GM18870 (cell line): ENCODE measurements at regions not wholly inside any gene's neighbourhood (a gene's known extent, or its start where the extent isn't known, plus 50 kb on each side); places are given as distances from the start of the nearest gene placed in this dataset.

Experiments
- ATAC-seq: cut with Tn5 transposase; IDR thresholded peaks from one replicate; pipeline ENCODE4 v1.9.1; 2021; ENCODE audit warnings: moderate library complexity; ENCODE audit not compliant: unreplicated experiment

- ATAC-seq, result no peak
Measured at GRCh38 chr16:86104537-86105048, 205.6 kb downstream of the IRF8 start.

- ATAC-seq, result no peak
Measured at GRCh38 chr16:86107215-86107825, 208.4 kb downstream of the IRF8 start.

- ATAC-seq, result no peak
Measured at GRCh38 chr16:86108062-86108461, 209.1 kb downstream of the IRF8 start.

- ATAC-seq, result no peak
Measured at GRCh38 chr16:86110134-86110533, 211.2 kb downstream of the IRF8 start.

- no peak for ATAC-seq
Measured at GRCh38 chr16:86110726-86111125, 211.8 kb downstream of the IRF8 start.

- no peak for ATAC-seq
Measured at GRCh38 chr16:86112178-86112577, 213.2 kb downstream of the IRF8 start.

- no peak for ATAC-seq
Measured at GRCh38 chr16:86117235-86117634, 218.3 kb downstream of the IRF8 start.

- ATAC-seq, result no peak
Measured at GRCh38 chr16:86117756-86118155, 218.8 kb downstream of the IRF8 start.

GRCh38 chr16:86118467-86119307, 219.7 kb downstream of the IRF8 start:
- ATAC-seq, result no peak

- no peak for ATAC-seq
Measured at GRCh38 chr16:86120201-86121192, 221.5 kb downstream of the IRF8 start.

- ATAC-seq, result no peak
Measured at GRCh38 chr16:86121374-86122010, 222.5 kb downstream of the IRF8 start.

GRCh38 chr16:86122681-86123342, 223.8 kb downstream of the IRF8 start:
- ATAC-seq, result no peak

GRCh38 chr16:86124321-86124720, 225.4 kb downstream of the IRF8 start:
- no peak for ATAC-seq

GRCh38 chr16:86126891-86127290, 227.9 kb downstream of the IRF8 start:
- ATAC-seq, result no peak

- ATAC-seq, result no peak
Measured at GRCh38 chr16:86127366-86127765, 228.4 kb downstream of the IRF8 start.

- no peak for ATAC-seq
Measured at GRCh38 chr16:86128246-86128645, 229.3 kb downstream of the IRF8 start.

GRCh38 chr16:86129541-86129940, 230.6 kb downstream of the IRF8 start:
- ATAC-seq, result no peak

GRCh38 chr16:86133377-86133776, 234.4 kb downstream of the IRF8 start:
- ATAC-seq, result no peak

- ATAC-seq, result no peak
Measured at GRCh38 chr16:86133847-86134375, 234.9 kb downstream of the IRF8 start.
